ENCODE measurements at regions not wholly inside any gene's neighbourhood (a gene's known extent, or its start where the extent isn't known, plus 50 kb on each side); places are given as distances from the start of the nearest gene placed in this dataset.

- TF ChIP-seq ZNF462 (CRISPR knock-in tag; IDR thresholded peaks at IDR 0.05) (no peak), CREB1 (CRISPR knock-in tag; IDR thresholded peaks at IDR 0.05; ENCODE audit: low read depth) (no peak), ZNF331 (CRISPR knock-in tag; IDR thresholded peaks at IDR 0.05; ENCODE audit: low read depth) (no peak)
Observed at GRCh38 chr10:110375121-110375520, 70.4 kb upstream of the SMNDC1 start (continued).

- no peaks in the 10 kb centered on the region for H3K9me3 Mint-ChIP-seq
- H3K4me2 ChIP-seq, result no peak overlapping the region
- peaks cover 13% of the 10 kb centered on the region for H3K4me1 Mint-ChIP-seq
- no peaks in the 10 kb centered on the region for H3K27me3 ChIP-seq (ENCODE audit: insufficient read depth)
- no peaks in the 10 kb centered on the region for H3K36me3 ChIP-seq (ENCODE audit: insufficient read depth)
- DNase-seq (ENCODE audit: low spot score), result no peak
- no peaks in the 10 kb centered on the region; the same call in 1 of the 2 replicates for H3K9me2 ChIP-seq (ENCODE audit: insufficient read depth)
- no peak overlapping the region for H3K27ac Mint-ChIP-seq
- no peak overlapping the region for H3K4me3 ChIP-seq
- peaks cover 6% of the 10 kb centered on the region for H3K27me3 Mint-ChIP-seq (ENCODE audit: insufficient read depth, low read depth, poor library complexity)
- no peaks in the 10 kb centered on the region for H3K79me2 ChIP-seq (replicated peaks; ENCODE audit: insufficient read depth)
- H3F3A ChIP-seq (replicated peaks; ENCODE audit: low read depth), result no peaks in the 10 kb centered on the region
- no peaks in the 10 kb centered on the region for H4K20me1 ChIP-seq (replicated peaks; ENCODE audit: insufficient read depth)
- no peaks in the 10 kb centered on the region for H3K36me3 Mint-ChIP-seq (ENCODE audit: low read depth)
- H3K4me1 ChIP-seq (ENCODE audit: insufficient read depth), result no peaks in the 10 kb centered on the region
- 0 out of 2 replicates have a peak overlapping the region, but pooled peaks have one; percentile 28 for H2AFZ ChIP-seq
- no peak for TF ChIP-seq POLR2AphosphoS5 (IDR thresholded peaks at IDR 0.05; ENCODE audit: low read depth)
- no peak for TF ChIP-seq NANOG (IDR thresholded peaks at IDR 0.05; ENCODE audit: borderline replicate concordance)
- peak in 1 of 2 experiments; percentile 42; a peak in 3 of 4 replicates for TF ChIP-seq CTCF (conservative IDR thresholded peaks at IDR 0.05; ENCODE audit: low read depth in 2 of 2)
- no peak overlapping the region for H3K27ac ChIP-seq (ENCODE audit: low read depth)
- H3K4me3 Mint-ChIP-seq, result no peak overlapping the region
- ATAC-seq, result peak; percentile 71
Observed at GRCh38 chr10:110376021-110376766, 71.5 kb upstream of the SMNDC1 start.

Measured in GM23338 (cell line).